ENCODE measurements at regions not wholly inside any gene's neighbourhood (a gene's known extent, or its start where the extent isn't known, plus 50 kb on each side); places are given as distances from the start of the nearest gene placed in this dataset.

GRCh38 chrX:10932842-10933440 is 178.2 kb upstream of the HCCS start:
- TF ChIP-seq GATA2 (IDR thresholded peaks at IDR 0.05; ENCODE audit: low read depth, low read length) (peak; percentile 80), GATA3 (IDR thresholded peaks at IDR 0.05; ENCODE audit: low read depth, low read length) (peak; percentile 80)

Measured in SH-SY5Y (cell line).